IPS DF 4.7 (cell line): ENCODE measurements at regions not wholly inside any gene's neighbourhood (a gene's known extent, or its start where the extent isn't known, plus 50 kb on each side); places are given as distances from the start of the nearest gene placed in this dataset.

Experiments
- DNase-seq: peaks from one replicate; pipeline ENCODE4 v3.0.0-alpha.2; 2013; ENCODE audit warnings: low spot score; ENCODE audit errors: extremely low read depth

DNA sequence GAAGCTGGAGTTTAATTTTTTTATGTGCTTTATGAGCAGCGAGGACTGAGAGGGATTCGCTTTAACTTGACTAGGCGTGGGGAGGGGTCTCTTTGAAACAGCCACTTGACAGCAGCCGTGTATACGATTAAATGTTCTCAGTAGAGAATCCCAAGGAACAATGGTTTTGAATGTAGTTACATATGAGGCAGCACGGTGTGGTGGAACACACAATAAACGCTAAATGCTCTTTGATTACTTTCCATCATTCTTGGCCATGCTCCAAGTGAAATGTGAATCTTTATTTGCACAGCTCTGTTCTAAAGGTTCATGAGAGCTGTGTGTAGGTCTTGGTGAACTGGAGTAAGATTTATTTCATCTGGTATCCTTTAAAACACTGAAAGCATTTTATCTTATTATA lies 251.4 kb upstream of the TGFBR2 start:
- no peak for DNase-seq

DNA sequence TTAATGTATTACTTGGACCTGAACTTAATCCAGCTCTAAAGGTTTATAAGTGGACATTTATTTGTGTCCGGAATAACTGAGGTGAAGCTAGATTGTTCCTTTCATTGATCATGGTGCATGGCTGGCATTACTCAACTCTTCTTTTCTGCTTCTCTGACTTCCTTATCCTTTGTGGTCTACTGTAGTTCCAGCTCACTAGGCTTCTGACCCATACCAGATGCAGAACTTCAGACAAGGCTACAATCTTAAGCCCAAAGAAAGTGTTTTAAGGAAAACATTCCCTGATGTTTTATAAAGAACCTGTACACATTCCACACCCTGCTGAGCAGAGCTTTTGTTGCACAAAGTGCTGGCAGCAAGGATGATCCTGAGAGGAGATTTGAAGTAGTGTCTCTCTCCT lies 250.8 kb upstream of the TGFBR2 start:
- DNase-seq = no peak

DNA sequence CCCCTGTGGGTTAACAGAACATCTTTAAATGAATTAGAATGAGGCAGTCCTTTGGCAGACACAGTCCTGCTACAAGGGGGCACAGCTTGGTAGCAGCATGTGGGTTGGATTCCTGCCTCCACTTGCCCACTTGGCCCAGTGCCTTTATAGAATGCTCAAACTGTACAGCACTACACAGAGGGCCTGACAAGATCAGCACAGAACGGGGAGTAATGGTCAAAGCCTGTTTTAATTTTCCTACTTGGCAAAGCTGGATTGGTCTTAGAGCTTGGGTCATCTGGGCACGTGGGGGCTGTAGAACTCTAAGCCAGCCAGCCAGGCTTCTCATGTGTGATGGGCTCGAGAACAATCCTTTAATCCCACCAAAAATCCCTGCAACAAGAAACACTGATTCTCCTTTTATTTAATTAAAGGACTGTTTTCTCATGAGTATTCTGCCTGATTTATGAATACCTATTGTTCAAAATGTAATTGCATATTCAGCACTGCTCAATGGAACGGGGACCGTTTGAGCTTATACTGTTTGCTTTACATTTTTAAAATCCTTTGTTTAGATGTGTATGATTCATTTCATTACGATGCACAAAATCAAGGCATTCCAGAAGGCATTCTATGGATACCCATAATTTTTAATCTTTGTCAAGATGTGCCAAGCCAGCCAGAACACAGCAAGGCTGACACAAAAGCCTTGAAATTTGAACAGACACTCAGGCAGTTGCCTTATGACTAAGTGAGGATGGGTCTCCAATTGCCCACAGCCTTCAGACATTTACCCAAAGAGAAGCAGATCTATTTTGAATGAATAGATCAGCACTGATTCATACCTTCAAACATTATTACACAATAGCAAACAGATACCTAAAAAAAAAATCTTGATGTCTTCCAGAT lies 249.3 kb upstream of the TGFBR2 start:
- no peak for DNase-seq

DNA sequence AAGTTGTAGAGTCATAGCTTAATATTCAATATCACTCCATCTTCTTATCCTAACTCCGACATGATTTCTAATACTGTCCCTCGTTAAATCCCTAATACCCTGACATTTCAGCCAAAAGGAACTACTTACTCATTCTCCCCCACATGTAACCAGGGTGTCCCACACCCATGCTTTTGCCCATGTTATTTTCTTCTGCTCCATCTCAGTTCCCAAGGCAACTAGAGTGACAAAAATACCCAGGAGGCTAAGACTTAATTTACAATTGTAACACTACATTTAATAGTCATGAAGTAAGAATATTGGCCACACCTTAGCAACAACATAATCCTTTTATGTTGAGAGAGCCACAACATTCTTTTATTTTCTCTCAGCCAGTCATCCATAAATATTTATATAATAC lies 248.5 kb upstream of the TGFBR2 start:
- no peak for DNase-seq

DNA sequence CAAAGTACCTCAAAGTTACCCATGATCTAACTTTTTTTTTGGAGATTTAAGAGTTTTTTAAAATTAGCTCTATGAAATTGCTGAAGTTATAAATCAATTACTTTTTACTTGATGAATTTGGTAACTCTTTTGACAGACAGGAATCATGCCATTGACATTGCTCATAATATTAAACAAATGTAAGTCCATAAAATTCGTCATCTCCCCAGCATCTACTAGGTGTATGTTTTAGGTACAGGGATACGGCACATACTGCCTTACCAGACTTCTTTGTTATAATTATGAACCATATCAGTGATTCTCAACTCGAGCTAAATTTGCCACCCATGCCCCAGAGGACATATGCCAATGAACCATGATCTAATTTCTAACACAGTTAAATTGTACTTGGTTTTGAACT lies 247.5 kb upstream of the TGFBR2 start:
- DNase-seq = no peak

DNA sequence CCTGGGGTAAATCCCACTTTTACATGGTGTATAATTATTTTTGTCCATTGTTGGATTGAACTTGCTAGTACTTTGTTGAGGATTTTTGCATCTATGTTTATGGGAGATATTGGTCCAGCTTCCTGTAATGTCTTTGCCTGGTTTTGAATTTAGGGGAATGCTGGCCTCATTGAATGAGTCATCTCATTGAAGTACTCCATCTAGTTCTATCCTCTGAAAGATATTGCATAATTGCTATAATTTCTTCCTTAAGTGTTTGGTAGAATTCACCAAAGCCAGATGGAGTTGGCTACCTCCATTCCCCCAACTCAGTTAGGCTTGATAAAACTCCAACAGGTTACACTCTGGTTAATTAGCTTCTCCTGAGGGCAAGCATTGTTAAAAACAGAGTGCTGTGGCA lies 237.4 kb upstream of the TGFBR2 start:
- no peak for DNase-seq

DNA sequence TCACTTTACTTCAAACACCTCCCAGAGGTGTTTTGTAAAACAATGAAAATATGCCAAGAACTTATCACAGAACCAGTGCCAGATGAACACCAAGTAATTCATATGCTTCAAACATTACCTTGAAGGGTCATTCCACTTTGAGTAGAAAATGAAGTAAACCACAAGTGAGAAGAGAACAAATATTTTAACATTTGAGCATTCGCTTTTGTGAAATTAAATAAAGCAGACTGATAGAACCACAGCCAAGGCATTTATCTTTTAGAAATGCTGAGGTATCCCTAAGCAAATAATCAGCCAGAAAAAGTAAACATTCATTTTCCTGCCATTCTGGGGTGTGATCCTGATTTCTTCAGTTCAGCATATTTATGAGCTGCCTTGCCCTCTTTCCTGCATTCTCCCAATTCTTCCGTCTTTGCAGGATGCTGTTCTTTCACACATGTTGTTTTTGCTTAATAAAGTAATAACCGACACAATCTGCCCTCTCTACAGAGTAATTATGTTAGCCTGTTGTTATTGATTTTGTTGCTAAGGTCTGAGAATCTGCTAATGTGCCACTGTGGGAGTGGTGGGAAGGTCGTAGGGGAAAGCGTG lies 235.6 kb upstream of the TGFBR2 start:
- DNase-seq = no peak

DNA sequence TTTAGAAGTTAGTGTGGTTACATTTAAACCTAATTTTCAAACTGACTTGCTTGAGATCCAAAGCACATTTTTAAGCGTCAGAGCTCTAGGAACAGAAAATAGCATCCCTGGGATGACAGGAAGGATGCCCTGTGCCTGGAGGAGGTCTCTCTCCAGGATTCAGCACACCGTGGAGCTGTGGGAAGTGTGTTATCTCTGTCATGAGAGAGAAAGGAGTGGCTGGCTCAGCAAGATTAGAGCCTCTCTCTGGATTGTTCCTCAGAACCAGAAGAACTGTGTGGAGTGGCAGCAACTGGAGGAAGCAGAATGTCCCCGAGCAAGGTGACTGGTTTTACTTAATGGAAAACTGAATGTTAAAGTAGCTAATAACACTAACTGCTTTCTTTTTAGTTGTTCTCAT lies 233.6 kb upstream of the TGFBR2 start:
- DNase-seq = no peak

DNA sequence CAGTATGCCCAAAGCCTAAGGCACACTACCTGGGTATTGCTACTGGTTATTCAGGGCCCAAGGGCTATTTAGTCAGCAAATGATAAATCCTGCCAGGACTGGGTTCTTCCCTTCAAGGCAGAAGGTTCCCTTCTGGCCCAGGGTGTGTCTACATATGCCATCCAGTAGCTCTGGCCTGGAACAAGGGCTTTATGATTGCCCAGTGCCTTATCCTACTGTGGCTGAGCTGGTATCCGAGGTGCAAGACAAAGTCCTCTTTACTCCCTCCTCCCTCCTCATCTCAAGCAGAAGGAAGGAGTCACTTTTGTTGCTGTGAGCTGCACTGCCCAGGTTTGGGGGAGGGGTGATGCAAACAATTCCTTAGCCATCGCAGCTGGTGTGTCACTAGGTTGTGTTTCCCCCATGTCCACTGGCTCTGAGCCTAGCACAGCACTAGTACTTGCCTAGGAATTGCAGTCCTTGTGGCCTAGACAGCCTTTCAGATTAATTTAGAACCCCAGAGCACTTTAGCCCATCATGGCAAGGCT lies 221.8 kb upstream of the TGFBR2 start:
- DNase-seq = no peak

DNA sequence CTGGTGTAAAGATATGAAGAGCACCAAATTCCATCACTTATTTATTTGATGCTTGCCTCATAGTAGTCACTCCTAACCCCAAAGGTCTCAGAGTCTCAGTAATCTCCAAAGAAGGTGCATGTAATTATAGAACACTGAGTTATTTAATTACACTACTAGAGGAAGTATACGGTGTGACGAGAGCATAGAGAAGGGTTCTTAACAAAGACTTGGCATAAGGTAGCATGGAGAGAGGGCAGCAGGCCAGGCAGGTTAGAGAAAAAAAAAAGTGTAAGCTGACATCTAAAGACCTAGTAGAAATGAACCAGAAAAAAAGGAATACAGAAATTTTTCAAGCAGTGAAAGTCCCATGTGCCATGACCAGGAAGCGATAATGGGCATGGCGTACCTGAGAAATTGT lies 213.3 kb upstream of the TGFBR2 start:
- DNase-seq = no peak

DNA sequence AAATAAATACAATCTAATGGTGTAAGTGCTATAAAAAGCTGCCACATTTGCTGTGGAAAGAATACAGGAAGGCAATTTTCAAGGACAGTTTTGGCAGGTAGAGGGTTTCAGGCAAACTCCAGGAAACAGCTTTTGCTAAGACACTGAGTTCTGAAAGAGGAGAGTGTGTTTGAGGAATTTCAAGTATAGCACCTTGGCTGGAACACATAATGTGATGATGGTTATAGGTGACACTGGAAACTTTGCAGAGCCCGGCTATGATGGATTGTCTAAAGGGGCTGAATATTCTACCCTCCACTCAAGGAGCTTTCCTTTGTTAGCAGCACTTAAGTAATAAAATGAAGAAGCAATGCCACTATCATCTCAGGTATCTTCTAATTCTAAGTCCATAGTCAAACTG lies 209.4 kb upstream of the TGFBR2 start:
- no peak for DNase-seq

DNA sequence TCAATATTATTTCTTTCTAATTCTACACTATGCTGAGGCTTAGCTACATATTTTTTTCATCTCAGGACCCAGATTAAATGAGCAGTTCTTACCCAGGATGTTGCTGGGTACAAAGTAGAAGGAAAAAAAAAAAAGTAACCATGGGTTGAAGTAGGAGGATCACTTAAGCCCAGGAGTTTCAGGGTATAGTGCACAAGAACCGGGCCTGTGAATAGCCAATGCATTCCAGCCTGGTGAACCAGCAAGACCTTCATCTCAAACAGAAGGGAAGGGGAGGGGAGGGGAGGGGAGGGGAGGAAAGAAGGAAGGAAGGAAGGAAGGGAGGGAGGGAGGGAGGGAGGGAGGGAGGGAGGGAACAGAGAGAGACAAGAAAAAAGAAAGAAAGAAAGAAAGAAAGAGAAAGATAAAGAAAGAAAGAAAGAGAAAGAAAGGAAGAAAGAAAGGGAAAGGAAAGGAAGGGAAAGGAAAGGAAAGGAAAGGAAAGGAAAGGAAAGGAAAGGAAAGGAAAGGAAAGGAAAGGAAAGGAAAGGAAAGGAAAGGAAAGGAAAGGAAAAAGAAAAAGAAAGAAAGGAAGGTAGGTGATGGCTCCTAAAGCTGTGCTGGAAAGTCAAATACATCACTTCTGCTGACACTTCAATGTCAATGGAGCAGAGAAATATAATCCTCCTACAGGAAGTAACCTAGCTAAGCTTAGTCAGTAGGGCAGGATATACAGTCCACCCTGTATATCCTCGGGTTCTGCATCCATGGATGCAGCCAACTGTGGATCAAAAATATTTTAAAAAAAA lies 206.8 kb upstream of the TGFBR2 start:
- no peak for DNase-seq

DNA sequence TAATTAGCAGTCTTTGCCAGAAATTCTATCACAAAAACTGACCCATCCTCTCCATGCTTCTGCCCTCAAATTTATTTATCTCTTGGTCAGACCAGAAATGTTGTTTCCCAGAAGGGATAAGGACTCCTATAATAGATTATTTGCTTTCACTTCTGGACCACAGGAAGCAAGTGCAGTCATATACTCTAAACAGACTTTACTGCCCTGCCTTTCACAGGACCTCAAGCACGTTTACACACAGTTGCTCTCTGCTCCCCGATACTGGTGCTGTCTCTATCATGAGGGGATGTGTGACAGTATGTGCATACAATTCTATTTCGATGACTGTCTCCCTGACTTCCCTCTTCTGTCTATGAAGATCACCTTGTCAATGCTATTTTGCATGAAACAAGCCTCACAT lies 205.5 kb upstream of the TGFBR2 start:
- no peak for DNase-seq

DNA sequence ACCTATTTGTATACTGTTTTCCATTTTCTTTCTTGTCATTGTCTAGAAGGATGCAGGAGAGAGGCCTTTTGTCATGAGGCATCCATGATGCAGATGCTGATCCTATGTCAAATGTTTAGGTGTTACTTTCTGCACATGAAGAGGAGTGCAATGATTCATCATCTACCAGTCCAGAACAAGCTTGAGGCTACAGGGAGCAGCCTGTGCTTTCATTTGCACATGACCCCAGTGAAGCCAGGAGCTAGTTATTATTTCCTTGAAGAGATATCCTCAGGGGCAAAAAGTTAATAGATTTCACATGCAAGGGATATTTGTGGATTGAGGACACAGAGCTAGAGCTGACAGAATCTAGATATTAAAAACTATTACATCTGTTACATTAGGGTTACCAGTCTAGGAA lies 204.4 kb upstream of the TGFBR2 start:
- no peak for DNase-seq

DNA sequence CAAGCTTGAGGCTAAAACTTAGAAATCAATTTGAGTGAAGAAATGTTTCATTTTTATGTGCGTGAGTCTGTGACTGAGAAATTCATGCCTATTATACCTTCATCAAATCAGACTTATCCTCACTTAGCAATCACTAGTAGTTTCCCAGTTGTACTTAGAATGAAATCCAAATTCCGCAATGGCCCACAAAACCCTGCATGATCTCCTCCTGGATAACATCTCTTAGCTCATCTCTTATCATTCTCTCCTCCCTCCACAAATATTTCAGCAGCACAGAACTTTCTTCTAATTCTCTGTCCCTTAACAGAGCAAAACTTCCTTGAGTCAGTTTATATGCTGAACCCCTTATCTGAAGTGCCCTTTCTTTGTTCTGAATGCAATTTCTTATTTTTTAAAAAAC lies 198.8 kb upstream of the TGFBR2 start:
- no peak for DNase-seq

DNA sequence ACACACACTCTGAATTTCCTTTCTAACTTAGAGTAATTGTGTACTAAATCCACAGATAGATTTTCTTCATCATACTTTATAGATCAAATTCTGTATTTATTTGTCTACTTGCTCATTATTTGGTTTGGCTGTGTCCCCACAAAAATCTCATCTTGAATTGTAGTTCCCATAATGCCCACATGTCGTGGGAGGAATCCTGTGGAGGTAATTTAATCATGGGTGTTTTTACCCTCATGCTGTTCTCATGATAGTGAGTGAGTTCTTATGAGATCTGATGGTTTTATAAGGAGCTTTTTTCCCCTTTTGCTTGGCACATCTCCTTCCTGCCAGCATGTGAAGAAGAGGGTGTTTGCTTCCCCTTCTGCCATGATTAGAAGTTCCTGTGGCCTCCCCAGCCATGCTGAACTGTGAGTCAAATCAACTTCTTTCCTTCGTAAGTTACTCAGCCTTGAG lies 198.3 kb upstream of the TGFBR2 start:
- DNase-seq = no peak

DNA sequence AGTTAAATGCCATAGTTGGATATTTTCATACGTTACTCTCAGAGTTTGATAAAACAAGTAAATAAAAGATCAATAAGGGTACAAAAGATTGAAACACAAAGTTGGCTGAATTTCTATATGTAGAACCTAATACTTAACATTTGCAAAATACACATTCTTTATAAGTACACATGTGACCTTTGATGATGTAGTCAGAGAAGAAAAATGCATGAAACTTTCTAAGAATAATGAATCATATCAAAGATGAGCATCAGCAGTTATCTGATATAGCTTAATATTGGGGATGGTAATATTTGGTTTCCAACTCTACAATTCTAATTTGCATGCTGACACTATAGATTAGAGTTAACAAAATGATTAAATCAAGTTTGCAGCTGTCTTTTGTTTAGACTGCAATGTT lies 188.0 kb upstream of the TGFBR2 start:
- DNase-seq = no peak

DNA sequence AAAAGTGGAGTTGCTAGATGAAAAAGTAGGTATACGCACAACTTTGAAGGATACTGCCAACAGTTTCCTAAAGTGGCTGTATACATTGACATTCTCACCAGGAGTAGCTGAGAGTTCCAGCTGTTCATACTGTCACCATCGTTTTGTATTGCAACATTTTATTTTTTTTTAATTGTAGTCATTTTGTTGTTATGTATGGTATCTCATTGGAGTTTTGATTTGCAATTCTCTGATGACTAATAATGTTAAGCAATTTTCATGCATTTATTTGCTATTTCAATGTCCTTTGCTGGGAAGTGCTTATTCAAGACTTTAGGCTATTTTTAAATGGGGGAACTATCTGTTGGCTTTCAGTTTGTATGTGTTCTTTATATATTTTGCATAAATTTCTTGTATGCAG lies 185.1 kb upstream of the TGFBR2 start:
- DNase-seq = no peak

DNA sequence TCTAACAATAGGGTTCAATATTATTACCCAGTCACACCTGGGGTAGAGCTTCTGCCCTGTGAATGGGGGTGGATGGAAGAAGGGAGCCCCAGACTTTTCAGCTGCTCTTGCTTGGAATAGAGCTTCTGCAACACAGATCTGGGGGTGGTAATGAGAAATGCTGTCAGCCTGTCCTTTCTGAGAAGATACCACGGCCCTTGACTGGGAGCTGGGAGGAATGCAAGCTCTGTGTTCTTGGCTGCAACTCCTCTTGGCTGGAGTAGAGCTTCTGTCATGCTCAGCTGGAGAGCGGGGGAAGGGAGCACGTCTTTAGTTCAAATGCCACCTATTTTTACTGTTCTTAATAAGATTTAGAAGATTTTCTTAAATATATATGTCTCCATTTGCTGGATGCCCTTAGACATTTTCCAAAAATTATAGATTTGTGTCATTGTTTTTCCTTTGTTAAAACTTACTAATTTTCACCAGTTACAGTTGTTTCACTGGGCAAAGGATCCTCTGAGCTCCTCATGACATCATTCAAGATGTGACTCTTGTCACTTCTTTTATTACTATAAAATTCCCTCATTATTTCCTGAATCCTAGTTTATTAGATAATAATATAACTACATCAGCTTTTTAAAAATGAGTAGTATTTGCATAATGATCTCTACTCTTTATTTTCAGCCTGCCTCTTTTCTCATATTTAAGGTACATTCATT lies 180.0 kb upstream of the TGFBR2 start:
- DNase-seq = no peak

DNA sequence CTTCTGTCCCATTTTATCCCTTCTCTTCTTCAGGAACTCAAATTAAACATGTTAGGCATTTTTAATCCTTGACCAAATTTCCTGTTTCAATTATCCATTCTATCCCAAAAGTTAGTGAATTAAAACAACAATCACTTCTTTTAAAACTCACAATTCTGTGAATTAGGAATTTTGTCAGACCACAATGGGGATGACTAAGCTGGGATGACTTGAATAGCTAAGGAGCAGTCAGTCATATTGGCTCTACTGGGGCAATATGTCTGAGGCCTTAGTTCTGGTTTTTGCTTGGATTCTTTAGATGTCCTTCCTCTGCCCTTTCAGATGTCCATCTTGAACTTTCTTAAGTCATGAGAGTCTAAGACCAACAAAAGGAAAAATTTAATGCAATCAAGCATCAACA lies 178.2 kb upstream of the TGFBR2 start:
- no peak for DNase-seq

DNA sequence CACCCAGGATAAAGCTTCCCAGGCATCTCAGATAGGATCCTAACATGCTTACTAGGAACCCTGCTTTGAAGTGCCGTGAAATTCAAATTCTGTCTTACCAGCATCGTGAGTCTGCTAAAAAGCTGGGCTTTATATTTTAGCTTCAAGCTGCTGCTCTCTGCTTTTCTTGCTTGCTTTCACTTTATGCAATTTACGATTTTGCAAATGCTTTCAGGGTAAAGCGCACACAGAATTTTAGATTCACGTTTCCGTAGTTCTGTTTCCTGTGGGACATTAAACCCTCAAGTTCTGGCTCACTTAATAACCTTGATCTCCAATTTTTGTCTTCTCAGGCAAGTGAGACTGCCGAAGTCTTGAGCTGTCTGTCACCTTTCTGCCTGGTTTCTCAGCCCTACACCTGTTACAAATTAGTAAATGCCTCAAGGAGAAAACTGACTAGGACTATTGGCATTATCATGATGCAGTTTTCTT lies 170.5 kb upstream of the TGFBR2 start:
- no peak for DNase-seq
